SIG-M5 (cell line): ENCODE measurements at regions not wholly inside any gene's neighbourhood (a gene's known extent, or its start where the extent isn't known, plus 50 kb on each side); places are given as distances from the start of the nearest gene placed in this dataset.
"Not testable (repeated sequence)": the region's sequence is repeated elsewhere in the genome, so short reads cannot be mapped to it uniquely, and the experiment has no call there.

Experiments used
- DNase-seq: peaks from one replicate; lab custom pipeline; 2025; lab: John Stamatoyannopoulos, UW

GRCh38 chr14:97796511-97796910 lies 999.3 kb downstream of the VRK1 start:
- no peak for DNase-seq

GRCh38 chr14:97798176-97798575 lies 1001.0 kb downstream of the VRK1 start:
- no peak for DNase-seq

DNA sequence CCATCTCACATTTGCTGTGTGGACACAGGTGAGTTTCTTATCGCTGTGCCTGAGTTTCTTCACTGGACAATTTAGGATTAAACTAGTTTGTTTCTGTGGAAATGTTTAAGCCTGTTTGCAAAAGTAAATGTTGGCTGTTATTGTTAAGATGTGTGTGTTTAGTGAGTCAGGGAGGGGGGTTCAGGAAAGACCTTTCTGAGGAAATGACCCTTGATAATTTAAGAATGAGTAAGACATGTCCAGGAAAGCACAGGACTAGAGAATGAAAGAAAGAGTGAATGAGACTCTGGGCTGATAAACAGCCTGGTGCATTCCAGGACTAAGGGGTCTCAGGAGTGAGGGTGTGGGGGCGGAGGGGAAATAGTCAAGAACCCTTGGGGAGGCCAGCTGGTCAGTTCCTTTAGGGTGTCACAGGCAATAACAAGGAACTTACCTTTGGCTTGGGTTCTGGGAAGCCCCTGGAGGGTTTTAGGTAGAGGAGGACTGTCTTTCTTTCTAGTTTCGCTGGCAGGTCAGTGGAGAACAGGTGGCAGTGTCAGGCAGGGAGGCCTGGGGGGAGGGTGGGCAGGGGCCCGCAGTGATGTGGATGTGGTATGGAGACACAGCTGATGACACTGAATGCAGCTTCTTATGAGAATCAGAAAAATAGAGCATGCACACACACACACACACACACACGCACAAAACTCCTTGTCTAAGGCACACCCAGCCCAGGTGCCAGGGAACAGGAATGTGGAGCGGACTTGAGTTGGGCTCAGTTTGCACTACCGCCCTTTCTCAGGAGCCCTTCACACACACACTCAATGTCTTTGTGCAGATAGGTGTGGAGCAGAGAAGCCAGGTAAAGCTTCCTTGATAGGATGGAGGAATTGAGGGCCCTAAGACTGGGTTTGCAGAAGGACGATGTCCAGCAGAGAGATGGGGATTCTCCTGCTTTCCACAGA lies 1005.5 kb downstream of the VRK1 start:
- no peak for DNase-seq

- DNase-seq: no peak
These were observed 1006.9 kb downstream of the VRK1 start for GRCh38 chr14:97804056-97804455.

- no peak for DNase-seq
These were observed 1009.7 kb downstream of the VRK1 start for GRCh38 chr14:97806891-97807290.

DNA sequence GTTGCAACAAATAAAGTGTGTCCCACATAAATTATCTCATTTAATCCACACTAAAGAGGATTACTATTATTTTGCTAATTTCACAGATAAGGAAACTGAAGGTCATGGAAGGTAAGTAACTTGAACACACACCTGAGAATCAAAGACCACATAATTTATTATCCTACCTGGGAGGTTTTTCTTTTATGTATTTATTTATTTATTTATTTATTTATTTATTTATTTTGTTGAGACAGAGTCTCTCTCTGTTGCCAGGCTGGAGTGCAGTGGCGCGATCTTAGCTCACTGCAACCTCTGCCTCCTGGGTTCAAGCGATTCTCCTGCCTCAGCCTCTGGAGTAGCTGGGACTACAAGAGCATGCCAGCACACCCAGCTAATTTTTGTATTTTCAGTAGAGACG lies 1011.4 kb downstream of the VRK1 start:
- DNase-seq: not testable (repeated sequence)

- no peak for DNase-seq
These were observed 1016.4 kb downstream of the VRK1 start for GRCh38 chr14:97813556-97813955.

DNA sequence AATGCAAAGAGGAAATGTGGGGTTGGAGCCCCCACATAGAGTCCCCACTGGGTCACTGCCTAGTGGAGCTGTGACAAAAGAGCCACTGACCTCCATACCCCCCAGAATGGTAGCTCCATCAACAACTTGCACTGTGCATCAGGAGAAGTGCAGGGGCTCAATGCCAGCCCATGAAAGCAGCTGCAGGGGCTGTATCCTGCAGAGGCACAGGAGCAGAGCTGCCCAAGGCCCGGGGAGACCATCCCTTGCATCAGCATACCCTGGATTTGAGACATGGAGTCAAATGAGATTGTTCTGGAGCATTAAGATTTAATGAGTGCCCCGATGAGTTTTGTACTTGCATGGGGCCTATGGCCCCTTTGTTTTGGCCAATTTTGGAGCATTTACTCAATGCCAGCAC lies 1023.6 kb downstream of the VRK1 start:
- no peak for DNase-seq

- no peak for DNase-seq
These were observed 1027.0 kb downstream of the VRK1 start for GRCh38 chr14:97824218-97824617.

GRCh38 chr14:97827746-97828145 lies 1030.6 kb downstream of the VRK1 start:
- no peak for DNase-seq

DNA sequence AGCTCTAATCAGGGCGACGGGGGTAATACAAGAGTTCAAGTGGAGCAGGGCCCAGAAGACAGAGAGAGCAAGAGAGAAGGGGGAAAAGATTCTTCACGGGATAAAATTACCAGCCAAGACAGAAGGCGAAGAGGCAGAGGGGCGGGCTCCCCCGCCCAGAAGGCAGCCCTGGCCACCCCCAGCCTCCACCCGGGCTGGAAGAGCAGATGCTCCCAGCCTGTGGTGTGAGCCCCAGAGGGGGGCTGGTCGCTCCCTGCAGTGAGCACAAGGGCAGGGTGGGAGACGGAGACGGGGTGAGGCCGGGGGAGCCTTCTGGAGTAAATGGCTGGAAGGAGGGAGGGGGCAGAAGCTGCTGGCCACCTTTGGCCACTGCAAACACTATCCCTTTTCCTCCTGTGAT lies 1035.6 kb downstream of the VRK1 start:
- no peak for DNase-seq

DNA sequence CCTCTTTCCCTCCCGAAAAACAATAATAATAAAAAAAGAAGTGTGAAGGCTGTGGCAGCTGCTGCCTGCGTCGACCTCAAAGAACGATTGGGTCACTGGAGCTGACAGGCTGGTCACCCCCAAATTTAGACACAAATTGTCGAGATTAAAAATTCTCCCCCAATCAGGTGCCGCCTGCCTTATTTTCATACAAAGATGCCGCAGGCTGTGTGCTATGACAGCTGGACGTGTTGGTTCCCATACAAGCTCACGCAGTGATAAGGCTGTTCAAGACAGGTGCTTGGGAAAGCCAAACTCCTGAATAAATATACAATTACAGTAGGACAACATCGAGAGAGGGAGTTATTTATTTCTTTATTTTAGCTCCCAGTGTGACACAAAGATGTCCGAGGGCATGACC lies 1041.8 kb downstream of the VRK1 start:
- DNase-seq: no peak

- no peak for DNase-seq
These were observed 1043.0 kb downstream of the VRK1 start for GRCh38 chr14:97840159-97840558.

- DNase-seq: no peak
These were observed 1044.6 kb downstream of the VRK1 start for GRCh38 chr14:97841762-97842161.

- DNase-seq: no peak
These were observed 1045.9 kb downstream of the VRK1 start for GRCh38 chr14:97843066-97843465.

GRCh38 chr14:97844042-97844441 lies 1046.9 kb downstream of the VRK1 start:
- no peak for DNase-seq

DNA sequence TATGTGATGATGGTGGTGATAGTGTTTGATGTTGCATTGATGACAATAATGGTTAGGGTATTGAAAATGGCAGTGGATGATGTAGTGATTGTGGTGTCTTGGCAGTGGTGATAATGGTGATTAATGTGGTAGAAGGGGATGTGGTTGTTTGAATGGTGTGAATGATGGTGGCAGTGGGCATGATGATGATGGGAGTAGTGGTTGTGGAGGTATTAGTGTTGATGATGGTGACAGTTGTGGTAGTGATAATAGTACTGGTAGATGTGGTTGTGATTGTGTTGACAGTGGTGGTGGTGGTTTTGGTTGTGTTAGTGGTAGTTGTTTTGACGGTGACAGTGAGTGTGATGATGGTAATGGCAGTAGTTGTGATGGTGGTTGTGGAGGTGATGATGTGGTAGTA lies 1049.0 kb downstream of the VRK1 start:
- DNase-seq: no peak

DNA sequence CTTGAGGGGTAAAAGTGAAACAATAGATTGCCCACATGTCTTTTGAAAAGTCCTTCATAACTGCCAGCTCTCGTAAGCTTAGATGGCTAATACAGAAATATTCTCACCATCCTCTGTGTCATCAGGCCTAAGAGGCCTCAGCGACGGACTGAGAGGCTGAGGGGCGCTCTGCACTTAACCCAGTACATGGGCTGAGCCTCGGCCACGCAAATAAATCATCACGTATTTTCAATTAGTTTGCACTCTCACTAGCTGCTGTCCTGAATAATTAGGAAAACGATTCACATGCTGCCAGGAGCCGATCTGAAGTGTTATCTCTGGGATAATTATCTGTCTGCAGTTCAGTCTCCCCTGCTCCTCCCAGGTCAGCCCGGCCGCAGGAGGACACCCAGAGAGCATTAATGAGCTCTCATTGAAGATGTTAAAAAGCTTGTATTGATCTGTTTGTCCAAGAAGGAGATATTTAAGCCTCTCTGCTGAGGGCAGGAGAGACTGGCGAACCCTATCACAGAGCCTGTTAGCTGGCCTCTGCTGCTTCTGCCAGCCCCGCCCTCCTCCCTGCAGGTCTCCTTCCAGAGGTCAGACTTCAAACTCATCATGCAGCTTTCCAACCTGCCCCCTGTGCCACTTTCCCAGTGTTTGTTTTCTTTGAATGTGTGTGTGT lies 1051.3 kb downstream of the VRK1 start:
- no peak for DNase-seq

DNA sequence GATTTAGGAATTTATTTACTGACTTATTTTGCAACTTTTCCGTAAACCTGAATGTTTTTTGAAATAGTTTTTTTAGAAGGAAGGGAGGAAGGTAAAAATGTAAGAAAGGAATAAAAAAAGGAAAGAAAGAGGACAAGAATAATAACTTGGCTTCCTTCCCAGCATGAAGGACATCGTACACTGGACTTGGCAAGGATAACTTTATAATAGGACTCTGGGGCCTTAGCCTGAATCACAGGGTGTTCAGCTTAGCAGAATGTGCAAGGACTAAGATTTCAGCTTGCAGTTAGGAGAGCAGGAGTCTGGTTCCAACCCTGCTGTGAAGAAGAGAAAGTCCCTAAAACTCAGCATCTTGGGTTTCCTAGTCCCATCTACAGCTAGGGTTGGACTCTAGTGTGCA lies 1053.3 kb downstream of the VRK1 start:
- no peak for DNase-seq

GRCh38 chr14:97850886-97851285 lies 1053.7 kb downstream of the VRK1 start:
- no peak for DNase-seq

GRCh38 chr14:97851428-97851995 lies 1054.3 kb downstream of the VRK1 start:
- no peak for DNase-seq

DNA sequence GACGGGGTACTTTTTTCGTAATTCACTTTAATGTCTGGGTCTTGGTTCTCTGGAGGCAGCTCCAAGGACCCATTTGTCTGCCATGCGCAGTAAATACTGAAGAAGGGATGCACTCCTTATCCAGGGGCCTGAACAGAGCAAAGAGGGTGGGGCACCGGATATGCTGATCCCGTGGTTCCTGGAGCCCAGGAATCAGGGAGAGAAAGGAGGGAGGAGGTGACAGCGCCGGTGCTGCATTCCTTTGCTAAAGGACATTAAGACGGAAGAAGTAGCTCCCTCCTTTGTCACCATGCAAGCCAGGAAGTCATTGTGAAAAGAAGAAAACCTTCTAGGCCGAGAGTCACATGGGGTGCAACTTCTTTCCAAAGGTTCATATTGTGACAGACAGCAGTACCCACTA lies 1057.7 kb downstream of the VRK1 start:
- no peak for DNase-seq

GRCh38 chr14:97866195-97866594 lies 1069.0 kb downstream of the VRK1 start:
- DNase-seq: no peak
